Right lung (tissue), 2 donors: ENCODE measurements at regions not wholly inside any gene's neighbourhood (a gene's known extent, or its start where the extent isn't known, plus 50 kb on each side); places are given as distances from the start of the nearest gene placed in this dataset.
"Not testable (repeated sequence)": the region's sequence is repeated elsewhere in the genome, so short reads cannot be mapped to it uniquely, and the experiment has no call there.

ENCODE experiments used
- DNase-seq, 2 donors: peaks; one replicate each; pipeline ENCODE4 v3.0.0-alpha.2; 2013

DNA sequence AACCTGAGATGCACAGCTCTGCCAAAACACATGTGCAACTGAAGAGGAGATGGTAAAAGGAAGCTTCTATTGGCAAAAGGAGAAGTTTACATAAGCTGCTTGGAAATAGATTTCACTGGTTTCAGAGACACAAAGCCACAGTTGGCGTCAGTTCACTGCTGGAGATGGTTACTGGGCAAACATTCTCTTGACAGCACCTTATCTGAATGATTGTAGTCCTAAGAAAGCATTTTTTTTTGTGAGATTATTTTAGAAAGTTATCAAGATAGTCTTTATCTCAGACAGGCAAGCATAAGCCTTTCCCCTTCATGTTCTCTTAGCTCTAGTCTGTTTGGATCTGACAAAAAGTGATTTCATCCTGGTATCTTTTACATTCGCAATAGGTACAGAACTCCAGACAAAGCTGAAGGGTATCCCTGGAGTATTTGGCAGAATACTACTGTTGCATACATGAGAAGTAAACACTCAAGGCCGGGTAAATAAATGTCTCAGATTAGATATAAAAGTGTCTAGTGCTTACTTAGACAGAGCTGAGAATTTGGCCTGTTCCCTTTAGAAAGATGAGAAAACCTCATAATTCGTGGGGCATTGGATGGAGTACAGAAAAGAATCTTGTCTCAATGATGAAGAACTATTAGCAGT lies 1668.0 kb upstream of the NUDT12 start:
- no peak for DNase-seq

DNA sequence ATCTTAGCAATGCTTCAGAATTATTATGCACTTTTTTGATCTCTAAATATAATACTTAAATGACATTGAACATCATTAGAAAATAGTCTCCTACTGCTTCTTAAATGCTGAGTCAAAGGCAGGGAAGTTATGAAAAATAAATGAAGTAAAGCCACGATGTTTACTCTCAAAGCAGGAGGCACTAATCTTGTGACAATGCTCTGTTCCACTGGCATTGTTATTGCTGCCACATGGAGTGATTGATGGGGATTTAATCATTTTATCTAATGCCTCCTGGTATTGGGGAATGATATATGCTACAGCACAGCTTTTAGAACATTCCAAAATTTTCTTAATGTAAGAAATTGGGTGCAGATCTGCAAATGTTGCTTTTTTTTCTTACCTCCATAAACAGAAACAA lies 1655.4 kb upstream of the NUDT12 start:
- no peak for DNase-seq

DNA sequence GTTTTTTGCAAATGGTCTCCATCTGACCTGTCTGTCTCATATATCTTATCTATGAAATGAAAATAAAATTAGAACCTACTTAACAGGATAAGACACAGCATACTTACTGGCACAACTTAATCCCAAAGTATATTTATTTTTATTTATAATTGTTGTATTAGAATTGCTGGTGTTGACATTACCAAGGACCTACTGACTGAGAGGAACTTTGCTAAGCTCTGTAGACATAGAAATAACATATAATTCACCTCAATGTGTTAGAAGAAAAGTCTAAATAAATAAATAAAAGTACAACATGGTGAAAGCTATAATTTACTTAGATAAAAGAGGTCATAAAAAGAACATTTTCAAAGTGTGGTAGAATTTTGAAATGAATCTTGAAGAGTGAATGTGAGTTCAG lies 1650.5 kb upstream of the NUDT12 start:
- DNase-seq = no peak

DNA sequence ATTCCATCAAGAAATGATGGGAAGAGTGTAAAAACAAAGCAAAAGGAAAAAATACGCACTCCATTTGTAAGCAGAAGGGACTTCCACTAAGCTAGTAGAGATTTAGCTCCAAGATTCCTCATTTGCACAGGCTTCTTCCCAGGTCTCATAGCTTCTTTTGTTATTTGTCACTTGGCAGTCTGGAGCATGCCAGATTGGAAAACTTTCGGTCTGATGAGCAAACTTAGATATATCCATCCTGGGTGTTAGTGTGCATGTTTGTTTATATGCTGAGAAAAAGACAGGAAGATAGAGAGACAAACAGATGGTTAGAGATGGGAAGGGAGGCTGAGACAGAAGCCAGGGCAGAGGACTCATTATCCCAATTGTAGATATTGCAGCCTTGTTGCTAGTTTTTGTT lies 1644.5 kb upstream of the NUDT12 start:
- DNase-seq = no peak

DNA sequence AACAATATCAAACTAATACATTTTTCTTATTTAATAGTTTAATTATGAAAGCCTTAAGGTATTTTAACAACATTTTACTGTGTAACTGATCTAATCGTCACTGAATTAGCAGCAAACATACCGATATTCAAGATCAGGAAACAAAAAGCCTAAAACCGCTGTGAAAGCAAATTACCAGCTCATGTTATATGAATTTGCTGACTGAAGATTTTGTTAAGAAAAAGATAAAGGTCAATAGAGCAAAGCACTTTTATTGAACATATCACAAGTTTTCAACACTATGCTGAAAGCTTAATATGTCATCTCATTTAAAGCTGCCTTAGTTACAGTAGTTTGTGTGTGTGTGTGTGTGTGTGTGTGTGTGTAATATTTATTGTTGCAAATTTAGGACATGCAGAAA lies 1634.9 kb upstream of the NUDT12 start:
- DNase-seq = no peak

DNA sequence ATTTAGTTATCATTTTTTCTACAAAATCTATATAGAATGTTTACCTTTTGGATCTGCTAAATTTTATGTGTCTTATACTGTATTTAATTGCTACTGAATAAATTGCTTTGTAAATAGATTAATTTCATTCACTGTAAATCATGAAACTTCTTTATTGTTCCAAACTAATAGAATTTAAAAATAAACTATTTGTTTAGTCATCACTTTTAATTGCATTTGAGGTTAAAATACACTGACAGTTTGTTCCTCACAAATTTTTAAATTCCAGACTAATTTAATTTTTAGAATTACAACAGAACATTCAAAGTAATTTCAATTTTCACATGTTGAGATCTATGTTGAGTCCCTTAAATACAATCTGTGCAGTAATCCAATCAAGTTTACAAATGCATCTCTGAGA lies 1633.2 kb upstream of the NUDT12 start:
- no peak for DNase-seq

DNA sequence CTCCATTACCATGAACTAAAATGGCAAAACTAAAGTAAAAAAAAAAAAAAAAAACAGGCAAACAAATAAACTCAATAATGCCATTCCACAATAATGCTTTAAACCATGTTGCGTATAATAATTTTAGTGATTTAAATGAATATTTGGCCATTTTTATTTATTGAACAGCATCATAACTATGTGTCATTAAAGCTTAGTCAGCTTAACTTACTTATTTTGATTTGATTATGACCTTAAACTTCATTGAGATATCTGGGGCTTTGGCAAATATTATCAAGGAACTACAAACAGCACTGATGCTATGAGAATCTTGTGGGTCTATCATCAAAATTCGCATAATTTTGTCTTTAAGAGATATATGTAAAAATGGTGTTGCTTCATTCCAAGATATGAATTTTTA lies 1610.3 kb upstream of the NUDT12 start:
- DNase-seq = no peak

DNA sequence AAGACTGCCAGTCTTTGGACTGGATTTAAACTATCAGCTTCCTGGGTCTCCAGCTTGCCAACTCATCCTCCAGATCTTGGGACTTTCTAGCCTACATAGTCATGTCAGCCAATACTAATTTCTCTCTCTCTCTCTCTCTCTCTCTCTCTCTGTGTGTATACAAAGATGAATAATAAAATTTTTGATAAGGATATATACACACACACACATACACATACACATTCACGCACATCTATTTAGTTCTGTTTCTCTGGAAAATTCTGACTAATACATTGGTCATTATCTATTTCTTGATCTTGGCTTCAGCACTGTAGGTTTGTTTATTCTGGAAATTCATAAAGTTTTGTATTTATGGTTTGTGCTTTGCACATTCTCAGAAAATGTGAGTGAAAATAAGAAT lies 1606.2 kb upstream of the NUDT12 start:
- DNase-seq = no peak

DNA sequence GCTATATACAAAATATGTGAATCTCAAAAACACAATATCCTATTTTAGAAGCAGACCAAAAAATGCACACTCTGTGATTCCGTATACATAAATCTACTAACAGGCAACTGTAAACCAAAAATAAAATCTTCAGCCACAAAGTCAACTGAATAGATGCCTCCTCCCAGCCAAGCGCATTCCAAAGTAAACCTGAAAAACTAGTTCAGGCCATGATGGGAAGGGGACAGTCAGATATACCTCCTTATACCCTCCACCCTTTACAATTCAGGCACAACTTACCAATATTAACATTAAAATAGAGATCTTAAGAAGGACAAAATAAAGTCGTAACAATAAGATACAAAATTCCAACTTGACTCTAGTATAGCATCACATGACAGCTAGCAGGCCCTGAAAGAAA lies 1604.5 kb upstream of the NUDT12 start:
- DNase-seq = no peak

DNA sequence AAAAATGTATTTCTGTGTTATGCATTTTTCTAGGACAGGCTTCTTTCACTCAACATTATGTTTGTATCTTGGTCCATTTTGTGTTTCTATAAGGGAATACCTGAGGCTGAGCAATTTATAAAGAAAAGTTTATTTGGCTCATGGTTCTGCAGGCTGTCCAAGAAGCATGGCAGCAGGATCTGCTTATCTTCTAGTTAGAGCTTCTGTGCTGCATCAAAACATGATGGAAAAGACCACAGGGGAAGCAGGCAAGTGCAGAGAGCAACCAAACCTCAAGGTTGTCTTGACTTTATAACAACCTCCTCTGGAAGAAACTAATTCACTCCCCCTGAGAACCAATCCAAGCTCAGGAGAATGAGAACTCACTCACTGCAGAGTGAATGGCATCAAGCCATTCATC lies 1601.0 kb upstream of the NUDT12 start:
- DNase-seq = no peak

DNA sequence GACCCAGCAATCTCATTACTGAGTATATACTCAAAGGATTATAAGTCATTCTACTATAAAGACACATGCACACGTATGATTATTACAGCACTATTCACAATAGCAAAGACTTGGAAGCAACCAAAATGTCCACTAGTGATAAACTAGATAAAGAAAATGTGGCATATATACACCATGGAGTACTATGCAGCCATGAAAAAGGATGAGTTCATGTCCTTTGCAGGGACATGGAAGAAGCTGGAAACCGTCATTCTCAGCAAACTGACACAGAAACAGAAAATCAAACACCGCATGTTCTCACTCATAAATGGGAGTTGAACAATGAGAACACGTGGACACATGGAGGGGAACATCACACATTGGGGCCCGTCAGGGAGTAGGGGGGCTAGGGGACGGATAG lies 1600.0 kb upstream of the NUDT12 start:
- DNase-seq = not testable (repeated sequence)

DNA sequence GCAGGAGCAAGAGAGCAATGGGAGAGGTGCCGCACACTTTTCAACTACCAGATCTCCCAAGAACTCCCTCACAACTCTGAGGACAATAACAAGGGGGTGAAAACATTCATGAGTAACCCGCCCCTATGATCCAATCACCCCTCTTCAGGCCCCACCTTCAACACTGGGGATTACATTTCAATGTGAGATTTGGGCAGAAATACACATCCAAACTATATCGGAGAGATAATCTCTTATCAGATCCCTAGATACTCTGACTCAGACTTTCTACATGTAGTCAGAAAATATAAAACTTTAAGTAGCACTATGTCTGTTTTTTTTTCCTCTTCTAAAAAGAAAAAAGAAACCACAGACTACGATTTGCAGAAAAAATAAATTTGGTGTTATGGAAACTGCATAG lies 1595.9 kb upstream of the NUDT12 start:
- no peak for DNase-seq

DNA sequence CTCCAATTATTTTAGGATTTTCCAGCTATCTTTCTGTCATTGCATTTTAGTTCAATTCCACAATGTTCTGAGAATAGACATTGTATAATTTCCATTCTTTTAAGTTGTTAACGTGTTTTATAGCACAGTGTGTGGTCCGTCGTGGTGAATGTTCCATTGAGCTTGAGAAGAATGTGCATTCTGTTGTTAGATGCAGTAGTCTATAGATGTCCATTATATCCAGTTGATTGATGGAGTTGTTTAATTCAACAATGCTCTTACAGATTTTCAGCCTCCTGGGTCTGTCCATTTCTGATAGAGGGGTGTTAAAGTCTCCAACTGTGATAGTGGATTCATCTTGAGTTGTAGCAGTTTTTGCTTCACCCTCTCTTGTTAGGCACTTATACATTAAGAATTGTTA lies 1587.7 kb upstream of the NUDT12 start:
- no peak for DNase-seq

DNA sequence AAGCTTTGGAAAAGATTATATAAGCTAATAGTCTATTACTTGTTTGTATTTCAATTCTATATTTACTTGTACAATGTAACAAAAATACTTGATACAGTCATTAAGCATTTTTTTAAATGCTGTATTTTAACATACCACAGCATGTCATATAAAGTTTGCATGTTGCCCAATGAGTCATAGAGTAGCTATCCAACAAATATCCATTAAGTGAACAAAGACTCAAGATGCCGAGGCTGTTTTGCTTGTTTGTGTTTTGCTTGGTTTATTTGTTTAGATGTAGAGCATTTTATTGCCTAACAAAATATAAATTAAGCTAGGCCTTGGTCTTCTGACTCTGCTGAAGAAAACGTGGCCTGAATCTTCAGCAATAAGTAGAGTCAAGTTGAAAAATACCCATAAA lies 1584.3 kb upstream of the NUDT12 start:
- no peak for DNase-seq

DNA sequence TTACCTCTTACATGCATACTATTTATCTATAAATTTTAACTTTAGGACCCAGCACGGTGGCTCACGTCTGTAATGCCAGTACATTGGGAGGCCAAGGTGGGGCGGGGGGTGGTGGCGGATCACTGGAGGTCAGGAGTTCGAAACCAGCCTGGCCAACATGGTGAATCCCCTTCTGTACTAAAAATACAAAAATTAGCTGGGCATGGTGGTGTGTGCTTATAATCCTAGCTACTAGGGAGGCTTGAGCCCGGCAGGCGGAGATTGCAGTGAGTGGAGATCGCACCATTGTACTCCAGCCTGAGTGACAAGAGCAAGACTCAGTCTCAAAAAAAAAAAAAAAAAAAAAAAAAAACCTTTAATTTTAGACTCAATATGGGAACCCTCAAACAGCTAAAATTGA lies 1582.6 kb upstream of the NUDT12 start:
- no peak for DNase-seq

DNA sequence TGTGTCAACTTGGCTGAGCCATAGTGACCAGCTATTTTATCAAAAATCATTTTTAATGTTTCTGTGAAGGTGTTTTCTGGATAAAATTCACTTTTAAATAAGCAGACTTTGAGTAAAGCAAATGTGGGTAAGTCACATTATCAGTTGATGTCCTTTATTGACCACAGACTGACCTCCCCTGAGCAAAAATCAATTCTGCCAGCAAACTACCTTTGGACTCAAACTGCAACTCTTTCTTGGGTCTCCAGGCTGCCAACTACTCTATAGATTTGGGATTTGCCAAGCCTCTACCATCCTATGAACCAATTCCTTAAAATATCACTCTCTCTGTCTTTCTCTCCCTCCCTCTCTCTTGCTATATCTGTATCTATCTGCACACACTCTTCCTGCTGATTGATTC lies 1571.7 kb upstream of the NUDT12 start:
- DNase-seq = no peak

DNA sequence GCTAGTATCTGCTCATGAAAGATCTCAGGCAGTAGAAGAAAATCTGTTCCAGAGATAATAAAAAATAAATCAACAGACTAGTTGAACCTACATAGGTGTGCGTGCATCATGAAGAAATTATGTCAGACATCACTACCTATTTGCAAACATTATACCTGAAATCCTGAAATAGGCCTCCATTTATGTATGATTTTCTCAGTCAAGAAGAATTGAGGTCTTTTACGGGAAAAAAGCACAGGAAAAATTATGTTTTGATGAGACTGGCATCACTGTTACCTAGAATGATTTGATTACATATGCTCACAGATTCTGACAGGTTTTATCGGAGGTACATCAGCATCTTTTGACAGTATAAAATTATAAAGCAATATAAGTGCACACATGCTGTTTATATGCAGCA lies 1570.5 kb upstream of the NUDT12 start:
- DNase-seq = no peak

DNA sequence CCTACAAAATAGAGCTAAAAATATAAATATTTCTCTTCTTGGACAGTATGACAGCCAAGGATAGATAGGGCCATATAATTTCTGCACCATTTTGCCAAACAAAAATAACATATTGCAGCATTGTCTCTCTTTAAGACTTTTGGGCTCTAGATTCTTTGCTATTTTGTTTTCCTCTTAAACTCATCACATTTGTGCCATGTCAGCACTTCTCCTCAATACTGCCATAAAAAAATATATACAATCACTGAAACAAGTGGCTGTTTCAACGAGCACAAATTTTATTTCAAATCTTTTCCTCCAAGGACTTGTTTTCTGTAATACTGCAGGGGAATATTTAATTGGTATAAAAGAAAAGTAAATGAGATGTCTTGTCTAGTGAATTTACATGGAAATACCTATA lies 1570.0 kb upstream of the NUDT12 start:
- DNase-seq = no peak

DNA sequence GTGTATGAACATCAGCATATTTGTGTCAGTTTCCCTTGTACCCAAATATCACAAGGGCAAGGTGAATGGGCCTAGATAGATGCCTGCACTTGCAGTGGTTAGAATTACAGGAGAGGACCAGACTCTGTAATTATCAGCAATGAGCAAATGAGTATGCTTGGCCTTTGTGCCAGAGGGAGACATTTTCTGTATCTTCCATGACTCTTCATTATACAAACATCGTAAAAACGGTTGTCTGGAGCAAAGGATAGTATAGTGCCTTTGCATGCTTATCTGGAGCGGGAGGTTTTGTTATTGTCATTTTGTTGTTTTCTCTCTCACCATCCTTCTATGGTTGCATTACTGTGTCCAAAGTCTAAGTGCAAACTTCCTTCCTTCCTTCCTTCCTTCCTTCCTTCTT lies 1568.5 kb upstream of the NUDT12 start:
- no peak for DNase-seq

DNA sequence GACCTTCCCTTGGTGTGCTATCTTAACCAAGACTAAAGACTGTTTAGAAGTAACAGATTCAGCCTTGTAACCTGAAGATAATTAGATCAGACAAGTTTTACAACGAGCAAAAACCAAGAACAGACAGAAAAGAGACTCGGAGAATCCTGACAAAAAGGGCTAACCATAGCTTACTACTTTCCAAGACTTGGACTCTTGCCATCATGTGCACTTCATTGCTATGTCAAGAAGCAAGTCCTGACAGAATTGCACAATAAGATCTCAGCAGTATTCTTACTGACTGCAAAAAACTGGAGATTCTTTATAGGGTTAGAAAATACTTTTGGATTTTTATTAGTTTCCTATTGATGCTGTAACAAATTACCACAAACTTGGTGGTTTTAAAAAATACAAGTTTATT lies 1539.0 kb upstream of the NUDT12 start:
- DNase-seq = peak; percentile 62 to 64

DNA sequence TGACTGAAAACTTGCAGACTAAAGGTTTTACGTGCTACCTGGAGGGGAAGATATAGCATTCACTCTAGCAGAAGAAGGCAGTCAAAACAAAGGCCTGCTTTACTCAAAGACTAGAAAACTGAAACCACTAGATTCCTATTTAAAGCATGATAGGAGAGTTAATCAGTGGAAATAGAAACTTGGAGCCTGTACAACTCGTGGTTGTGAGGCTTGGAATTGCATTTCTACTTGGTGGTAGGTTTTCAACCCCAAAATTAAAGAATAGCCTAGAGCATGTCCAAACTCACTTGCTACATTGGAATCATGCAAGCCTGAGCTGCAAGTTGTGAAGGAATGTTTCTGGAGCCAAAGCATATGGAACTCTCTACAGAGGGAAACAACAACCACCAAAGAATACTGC lies 1526.4 kb upstream of the NUDT12 start:
- no peak for DNase-seq

DNA sequence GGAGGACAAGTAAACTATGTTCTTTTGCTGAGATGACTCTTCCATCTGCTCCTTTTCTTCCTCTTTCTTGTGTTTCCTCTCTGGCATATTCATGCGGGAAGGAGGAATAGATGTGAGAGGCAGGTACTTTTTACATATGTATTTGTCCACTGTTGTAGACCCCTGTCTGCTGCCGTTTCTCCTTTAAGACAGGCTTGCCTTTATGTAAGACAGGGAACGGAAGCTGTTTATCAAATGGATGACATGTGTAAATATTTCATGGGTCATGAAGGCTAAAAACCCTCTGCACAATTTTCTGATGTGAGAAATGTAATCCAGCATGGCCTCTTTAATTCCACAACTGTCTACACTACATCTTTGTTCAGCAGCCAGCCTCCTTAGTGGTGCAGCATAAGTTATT lies 1525.5 kb upstream of the NUDT12 start:
- DNase-seq = no peak

DNA sequence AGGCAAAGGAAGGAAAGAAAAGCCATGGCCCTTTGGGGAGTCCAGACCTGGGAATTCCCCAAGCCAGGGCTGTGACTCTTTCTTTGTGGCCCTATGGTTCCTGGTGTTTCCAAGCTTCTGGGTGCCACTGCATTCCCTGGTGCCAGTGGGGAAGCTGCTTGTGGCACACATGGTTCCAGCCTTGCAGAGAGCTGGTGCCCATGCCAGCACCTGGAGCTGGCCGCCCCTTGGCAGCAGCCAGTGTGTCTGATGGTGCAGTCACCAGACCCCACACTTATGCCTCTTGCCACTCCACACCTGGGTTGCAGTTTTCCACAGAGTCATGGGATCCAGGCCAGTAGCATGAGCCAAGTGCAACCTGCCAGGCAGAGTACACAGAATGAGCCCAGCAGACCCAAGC lies 1495.3 kb upstream of the NUDT12 start:
- DNase-seq = no peak

DNA sequence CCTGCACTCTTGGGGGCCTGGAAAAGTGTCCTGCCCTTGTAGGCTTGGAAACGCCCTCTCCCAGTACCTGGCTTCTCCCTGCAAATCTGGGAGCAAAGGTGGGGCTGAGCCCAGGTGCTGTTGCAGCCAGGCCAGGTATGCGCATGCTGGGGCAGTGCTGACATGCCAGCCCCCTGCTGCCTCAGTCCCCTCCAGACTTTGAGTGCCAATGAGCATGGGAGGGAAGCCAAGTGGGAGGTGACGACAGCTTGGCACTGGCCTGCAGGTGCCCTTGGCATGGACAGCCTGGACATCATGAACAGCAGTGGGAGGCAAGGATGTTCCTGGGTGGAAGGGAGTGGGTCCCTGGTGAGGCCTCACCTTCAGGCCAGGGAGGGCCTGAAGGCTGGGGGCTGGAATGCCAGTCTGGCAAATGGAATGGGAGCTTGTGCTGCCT lies 1494.4 kb upstream of the NUDT12 start:
- DNase-seq = no peak

DNA sequence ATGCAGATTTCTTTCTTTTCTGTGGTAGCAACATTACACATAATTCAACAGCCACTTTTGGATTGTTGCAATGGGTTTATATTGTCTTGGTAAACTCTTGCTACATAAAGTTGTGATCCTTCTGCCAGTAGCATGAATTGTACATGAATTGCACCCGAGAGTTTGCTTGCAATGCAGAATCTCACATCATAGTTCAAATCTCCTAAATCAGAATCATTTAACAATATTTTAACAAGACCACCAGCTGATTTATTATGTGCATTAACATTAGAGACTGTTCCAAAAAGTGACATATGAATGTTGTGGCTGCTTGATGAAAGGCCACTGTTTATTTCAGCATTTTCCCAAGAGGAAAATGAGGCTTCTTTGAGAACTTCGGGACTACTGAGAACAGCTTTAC lies 1491.8 kb upstream of the NUDT12 start:
- peak; percentile 20 to 40 for DNase-seq
